B cell (primary cell): ENCODE measurements at regions not wholly inside any gene's neighbourhood (a gene's known extent, or its start where the extent isn't known, plus 50 kb on each side); places are given as distances from the start of the nearest gene placed in this dataset.

ENCODE experiments used
- CTCF ChIP-seq: fragments of 200-600 bp; IDR thresholded peaks from one replicate; pipeline ENCODE4 v1.8.0; 2022; ENCODE audit warnings: antibody characterized with exemption, mild to moderate bottlenecking
- EZH2 ChIP-seq: IDR thresholded peaks from 2 replicates; pipeline ENCODE4 v1.6.1; 2012; ENCODE audit warnings: borderline replicate concordance, low read depth, mild to moderate bottlenecking, moderate library complexity, low read length; ENCODE audit not compliant: insufficient read depth, poor library complexity, severe bottlenecking

GRCh38 chr14:54172114-54172513 is 215.5 kb upstream of the BMP4 start:
- TF ChIP-seq CTCF (no peak), EZH2 (no peak)
